Loucy (cell line): ENCODE measurements at regions not wholly inside any gene's neighbourhood (a gene's known extent, or its start where the extent isn't known, plus 50 kb on each side); places are given as distances from the start of the nearest gene placed in this dataset.

ENCODE experiments used
- H2AFZ ChIP-seq: fragments of 200-600 bp; sonication (generic); 2 replicates; pipeline ENCODE4 v1.6.0; 2016; ENCODE audit warnings: antibody characterized with exemption, mild to moderate bottlenecking, low read length, moderate library complexity
- H3F3A ChIP-seq: fragments of 200-600 bp; 2 replicates; pipeline ENCODE4 v1.6.0; 2016; ENCODE audit warnings: antibody characterized with exemption, low read depth, mild to moderate bottlenecking
- H3K27me3 ChIP-seq: fragments of 200-600 bp; sonication (generic); 2 replicates; pipeline ENCODE4 v1.6.1; 2014; ENCODE audit warnings: low read length, mild to moderate bottlenecking; ENCODE audit not compliant: insufficient read depth, poor library complexity, severe bottlenecking
- H3K36me3 ChIP-seq: fragments of 200-600 bp; sonication (generic); 2 replicates; pipeline ENCODE4 v1.6.1; 2016; ENCODE audit warnings: low read length; ENCODE audit not compliant: insufficient read depth
- H3K4me1 ChIP-seq: fragments of 200-600 bp; sonication (generic); 2 replicates; pipeline ENCODE4 v1.5.1; 2014; ENCODE audit warnings: low read length, mild to moderate bottlenecking; ENCODE audit not compliant: insufficient read depth, poor library complexity, severe bottlenecking
- H3K4me2 ChIP-seq: fragments of 200-600 bp; sonication (generic); 2 replicates; pipeline ENCODE4 v1.6.0; 2014; ENCODE audit warnings: antibody characterized with exemption, low read length, low read depth, mild to moderate bottlenecking; ENCODE audit not compliant: poor library complexity, severe bottlenecking
- H3K4me3 ChIP-seq: fragments of 200-600 bp; sonication (generic); 2 replicates; pipeline ENCODE4 v1.5.1; 2014; ENCODE audit warnings: low read length, mild to moderate bottlenecking, mixed read lengths; ENCODE audit not compliant: poor library complexity, severe bottlenecking
- H3K79me2 ChIP-seq: fragments of 200-600 bp; sonication (generic); 2 replicates; pipeline ENCODE4 v1.6.1; 2014; ENCODE audit warnings: low read length; ENCODE audit not compliant: insufficient read depth
- H3K9ac ChIP-seq: fragments of 200-600 bp; sonication (generic); 2 replicates; pipeline ENCODE4 v1.6.0; 2014; ENCODE audit warnings: mild to moderate bottlenecking, low read depth, low read length, moderate library complexity; ENCODE audit not compliant: poor library complexity, severe bottlenecking
- H3K9me2 ChIP-seq: fragments of 200-600 bp; sonication (generic); replicated peaks from 2 replicates; pipeline ENCODE4 v1.6.1; 2016; ENCODE audit warnings: low read depth, low read length, mixed read lengths
- H3K9me3 ChIP-seq: fragments of 200-600 bp; sonication (generic); 2 replicates; pipeline ENCODE4 v1.6.1; 2014; ENCODE audit warnings: mild to moderate bottlenecking, antibody characterized with exemption, low read length, low read depth; ENCODE audit not compliant: insufficient read depth
- H4K20me1 ChIP-seq: fragments of 200-600 bp; sonication (generic); 2 replicates; pipeline ENCODE4 v1.6.0; 2014; ENCODE audit warnings: antibody characterized with exemption, low read length, mild to moderate bottlenecking; ENCODE audit not compliant: insufficient read depth, poor library complexity, severe bottlenecking
- EZH2phosphoT487 ChIP-seq: fragments of 200-600 bp; IDR thresholded peaks from 2 replicates; pipeline ENCODE4 v1.6.1; 2018; ENCODE audit warnings: antibody characterized with exemption, mild to moderate bottlenecking, moderate library complexity, borderline replicate concordance
- TF ChIP-seq, protein P1 (sequence below): fragments of 200-600 bp; sonication (generic); conservative IDR thresholded peaks from 2 replicates; pipeline ENCODE4 v1.5.1; 2014; ENCODE audit warnings: mild to moderate bottlenecking, antibody characterized with exemption, low read length

- no peaks in the 10 kb centered on the region for H3K36me3 ChIP-seq
- H3F3A ChIP-seq = peaks cover 3% of the 10 kb centered on the region; the same call in 1 of the 2 replicates
- no peak overlapping the region for H3K4me3 ChIP-seq
- TF ChIP-seq, protein P1, sequence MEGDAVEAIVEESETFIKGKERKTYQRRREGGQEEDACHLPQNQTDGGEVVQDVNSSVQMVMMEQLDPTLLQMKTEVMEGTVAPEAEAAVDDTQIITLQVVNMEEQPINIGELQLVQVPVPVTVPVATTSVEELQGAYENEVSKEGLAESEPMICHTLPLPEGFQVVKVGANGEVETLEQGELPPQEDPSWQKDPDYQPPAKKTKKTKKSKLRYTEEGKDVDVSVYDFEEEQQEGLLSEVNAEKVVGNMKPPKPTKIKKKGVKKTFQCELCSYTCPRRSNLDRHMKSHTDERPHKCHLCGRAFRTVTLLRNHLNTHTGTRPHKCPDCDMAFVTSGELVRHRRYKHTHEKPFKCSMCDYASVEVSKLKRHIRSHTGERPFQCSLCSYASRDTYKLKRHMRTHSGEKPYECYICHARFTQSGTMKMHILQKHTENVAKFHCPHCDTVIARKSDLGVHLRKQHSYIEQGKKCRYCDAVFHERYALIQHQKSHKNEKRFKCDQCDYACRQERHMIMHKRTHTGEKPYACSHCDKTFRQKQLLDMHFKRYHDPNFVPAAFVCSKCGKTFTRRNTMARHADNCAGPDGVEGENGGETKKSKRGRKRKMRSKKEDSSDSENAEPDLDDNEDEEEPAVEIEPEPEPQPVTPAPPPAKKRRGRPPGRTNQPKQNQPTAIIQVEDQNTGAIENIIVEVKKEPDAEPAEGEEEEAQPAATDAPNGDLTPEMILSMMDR = no peak
- no peak for TF ChIP-seq EZH2phosphoT487
- no peaks in the 10 kb centered on the region for H3K27me3 ChIP-seq
- no peaks in the 10 kb centered on the region for H4K20me1 ChIP-seq
- H3K9ac ChIP-seq = no peak overlapping the region
- no peaks in the 10 kb centered on the region for H3K4me1 ChIP-seq
- H3K9me2 ChIP-seq = no peaks in the 10 kb centered on the region
- H3K9me3 ChIP-seq = peaks cover 4% of the 10 kb centered on the region; the same call in 1 of the 2 replicates
- no peak overlapping the region for H2AFZ ChIP-seq
- H3K79me2 ChIP-seq = no peaks in the 10 kb centered on the region
- no peak overlapping the region for H3K4me2 ChIP-seq
These were observed 146.3 kb upstream of the EXOC2 start for GRCh38 chr6:839201-839600.

DNA sequence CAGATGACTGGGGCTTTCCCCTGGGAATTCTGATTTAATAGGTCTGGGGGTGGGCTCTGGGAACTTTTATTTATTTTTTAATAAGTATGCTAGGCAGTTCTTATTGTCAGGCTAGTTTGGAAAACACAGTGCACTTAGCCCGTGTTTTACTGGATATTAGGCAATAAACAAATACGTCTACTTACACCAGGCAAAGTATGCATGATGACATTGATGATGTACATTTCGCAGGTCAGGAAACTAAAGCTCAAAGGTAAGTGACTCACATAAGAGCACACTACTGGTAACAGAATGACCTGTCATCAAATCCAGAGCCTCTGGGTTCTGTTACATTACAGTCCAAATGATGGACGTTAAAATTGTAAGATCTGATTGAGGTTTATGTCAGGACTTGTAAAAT lies 144.4 kb upstream of the EXOC2 start:
- Histone ChIP-seq H3K4me2 (no peak overlapping the region), H3K27me3 (no peaks in the 10 kb centered on the region), H3K4me3 (no peak overlapping the region), H3F3A (peaks cover 6% of the 10 kb centered on the region; the same call in 1 of the 2 replicates), H3K9me2 (no peaks in the 10 kb centered on the region), H3K79me2 (no peaks in the 10 kb centered on the region), H4K20me1 (no peaks in the 10 kb centered on the region), H3K4me1 (no peaks in the 10 kb centered on the region), H3K36me3 (no peaks in the 10 kb centered on the region), H3K9ac (no peak overlapping the region), H3K9me3 (peaks cover 7% of the 10 kb centered on the region; the same call in 1 of the 2 replicates), H2AFZ (no peak overlapping the region)
- TF ChIP-seq EZH2phosphoT487 = no peak
- TF ChIP-seq, protein P1 = no peak

- Histone ChIP-seq H3K9me2 (no peaks in the 10 kb centered on the region), H3K27me3 (no peaks in the 10 kb centered on the region), H3K4me3 (no peak overlapping the region), H4K20me1 (no peaks in the 10 kb centered on the region), H3K4me1 (no peaks in the 10 kb centered on the region), H2AFZ (no peak overlapping the region), H3K9me3 (peaks cover 7% of the 10 kb centered on the region; the same call in 1 of the 2 replicates), H3K79me2 (no peaks in the 10 kb centered on the region), H3K9ac (no peak overlapping the region), H3K4me2 (no peak overlapping the region), H3K36me3 (no peaks in the 10 kb centered on the region), H3F3A (peaks cover 6% of the 10 kb centered on the region; the same call in 1 of the 2 replicates)
- TF ChIP-seq, protein P1 = no peak
- TF ChIP-seq EZH2phosphoT487 = no peak
These were observed 143.4 kb upstream of the EXOC2 start for GRCh38 chr6:836276-836853.
